ENCODE measurements at regions not wholly inside any gene's neighbourhood (a gene's known extent, or its start where the extent isn't known, plus 50 kb on each side); places are given as distances from the start of the nearest gene placed in this dataset.

- TF ChIP-seq CTCF (conservative IDR thresholded peaks at IDR 0.05; ENCODE audit: low read depth in 2 of 2) (no peak), EZH2 (IDR thresholded peaks at IDR 0.05; ENCODE audit: low read depth, unreplicated experiment) (no peak), ZNF114 (CRISPR knock-in tag; IDR thresholded peaks at IDR 0.05) (no peak), POLR2AphosphoS5 (IDR thresholded peaks at IDR 0.05; ENCODE audit: low read depth) (no peak), JUNB (IDR thresholded peaks at IDR 0.05; ENCODE audit: unreplicated experiment) (no peak), CREB1 (CRISPR knock-in tag; IDR thresholded peaks at IDR 0.05; ENCODE audit: low read depth) (no peak), EZH2phosphoT487 (IDR thresholded peaks at IDR 0.05; ENCODE audit: unreplicated experiment) (no peak)
- TF ChIP-seq, protein P1, sequence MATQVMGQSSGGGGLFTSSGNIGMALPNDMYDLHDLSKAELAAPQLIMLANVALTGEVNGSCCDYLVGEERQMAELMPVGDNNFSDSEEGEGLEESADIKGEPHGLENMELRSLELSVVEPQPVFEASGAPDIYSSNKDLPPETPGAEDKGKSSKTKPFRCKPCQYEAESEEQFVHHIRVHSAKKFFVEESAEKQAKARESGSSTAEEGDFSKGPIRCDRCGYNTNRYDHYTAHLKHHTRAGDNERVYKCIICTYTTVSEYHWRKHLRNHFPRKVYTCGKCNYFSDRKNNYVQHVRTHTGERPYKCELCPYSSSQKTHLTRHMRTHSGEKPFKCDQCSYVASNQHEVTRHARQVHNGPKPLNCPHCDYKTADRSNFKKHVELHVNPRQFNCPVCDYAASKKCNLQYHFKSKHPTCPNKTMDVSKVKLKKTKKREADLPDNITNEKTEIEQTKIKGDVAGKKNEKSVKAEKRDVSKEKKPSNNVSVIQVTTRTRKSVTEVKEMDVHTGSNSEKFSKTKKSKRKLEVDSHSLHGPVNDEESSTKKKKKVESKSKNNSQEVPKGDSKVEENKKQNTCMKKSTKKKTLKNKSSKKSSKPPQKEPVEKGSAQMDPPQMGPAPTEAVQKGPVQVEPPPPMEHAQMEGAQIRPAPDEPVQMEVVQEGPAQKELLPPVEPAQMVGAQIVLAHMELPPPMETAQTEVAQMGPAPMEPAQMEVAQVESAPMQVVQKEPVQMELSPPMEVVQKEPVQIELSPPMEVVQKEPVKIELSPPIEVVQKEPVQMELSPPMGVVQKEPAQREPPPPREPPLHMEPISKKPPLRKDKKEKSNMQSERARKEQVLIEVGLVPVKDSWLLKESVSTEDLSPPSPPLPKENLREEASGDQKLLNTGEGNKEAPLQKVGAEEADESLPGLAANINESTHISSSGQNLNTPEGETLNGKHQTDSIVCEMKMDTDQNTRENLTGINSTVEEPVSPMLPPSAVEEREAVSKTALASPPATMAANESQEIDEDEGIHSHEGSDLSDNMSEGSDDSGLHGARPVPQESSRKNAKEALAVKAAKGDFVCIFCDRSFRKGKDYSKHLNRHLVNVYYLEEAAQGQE (IDR thresholded peaks at IDR 0.05; ENCODE audit: unreplicated experiment) = no peak
- TF ChIP-seq, protein P2, sequence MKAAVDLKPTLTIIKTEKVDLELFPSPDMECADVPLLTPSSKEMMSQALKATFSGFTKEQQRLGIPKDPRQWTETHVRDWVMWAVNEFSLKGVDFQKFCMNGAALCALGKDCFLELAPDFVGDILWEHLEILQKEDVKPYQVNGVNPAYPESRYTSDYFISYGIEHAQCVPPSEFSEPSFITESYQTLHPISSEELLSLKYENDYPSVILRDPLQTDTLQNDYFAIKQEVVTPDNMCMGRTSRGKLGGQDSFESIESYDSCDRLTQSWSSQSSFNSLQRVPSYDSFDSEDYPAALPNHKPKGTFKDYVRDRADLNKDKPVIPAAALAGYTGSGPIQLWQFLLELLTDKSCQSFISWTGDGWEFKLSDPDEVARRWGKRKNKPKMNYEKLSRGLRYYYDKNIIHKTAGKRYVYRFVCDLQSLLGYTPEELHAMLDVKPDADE (IDR thresholded peaks at IDR 0.05) = no peak
These were observed 162.7 kb downstream of the INHBB start for GRCh38 chr2:120508567-120509041.
